GM12874 (cell line): ENCODE measurements at regions not wholly inside any gene's neighbourhood (a gene's known extent, or its start where the extent isn't known, plus 50 kb on each side); places are given as distances from the start of the nearest gene placed in this dataset.
A peak's percentile ranks its signal among the peaks of the same experiment; 100 is the strongest.

Experiments used
- CTCF ChIP-seq: IDR thresholded peaks from 2 replicates; pipeline ENCODE4 v1.5.1; 2011; ENCODE audit warnings: low read depth, mild to moderate bottlenecking, control low read depth, low read length, moderate library complexity; ENCODE audit not compliant: insufficient read depth

- no peak for TF ChIP-seq CTCF
Measured at GRCh38 chr11:116460156-116460920, 312.4 kb downstream of the BUD13 start.

- TF ChIP-seq CTCF = no peak
Measured at GRCh38 chr11:116459185-116460045, 313.4 kb downstream of the BUD13 start.

GRCh38 chr11:116458546-116458945 is 314.2 kb downstream of the BUD13 start:
- no peak for TF ChIP-seq CTCF

GRCh38 chr11:116457336-116458007 is 315.3 kb downstream of the BUD13 start:
- no peak for TF ChIP-seq CTCF

GRCh38 chr11:116454951-116455350 is 317.8 kb downstream of the BUD13 start:
- TF ChIP-seq CTCF = no peak

- peak; percentile 69 for TF ChIP-seq CTCF
Measured at GRCh38 chr11:116454020-116454645, 318.7 kb downstream of the BUD13 start.

- no peak for TF ChIP-seq CTCF
Measured at GRCh38 chr11:116452461-116452860, 320.3 kb downstream of the BUD13 start.
